ENCODE measurements at regions not wholly inside any gene's neighbourhood (a gene's known extent, or its start where the extent isn't known, plus 50 kb on each side); places are given as distances from the start of the nearest gene placed in this dataset.

- intact Hi-C loops (cut with micrococcal nuclease; ENCODE audit: unreplicated experiment) (no loop called here), in situ Hi-C loops (cut with HindIII; ENCODE audit: extremely low pct_ligation_motif_present, low pct_unique_long_range_greater_than_20kb) (no loop called here)
Observed at GRCh38 chr15:46577767-46578166, 942.9 kb downstream of the SQOR start.

DNA sequence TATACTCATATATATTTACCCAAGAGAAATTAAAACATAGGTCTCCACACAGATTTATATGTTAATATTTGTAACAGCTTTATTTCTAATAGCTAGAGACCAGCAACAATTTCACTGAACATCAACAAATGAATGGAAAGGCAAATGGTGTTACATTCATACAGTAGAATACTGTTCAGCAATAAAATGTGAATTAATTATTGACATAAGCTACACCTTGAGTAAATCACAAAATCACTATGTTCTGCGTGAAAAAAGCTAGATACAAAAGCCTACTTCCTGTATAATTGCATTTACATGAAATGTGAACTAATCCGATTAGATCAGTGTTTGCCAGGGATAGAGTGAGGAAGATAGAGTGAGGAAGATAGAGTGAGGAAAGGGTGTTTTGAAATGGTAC is 945.7 kb downstream of the SQOR start:
- H3K4me2 ChIP-seq (ENCODE audit: low read depth, low read length): no peak overlapping the region
- no peaks in the 10 kb centered on the region for H4K20me1 ChIP-seq (ENCODE audit: insufficient read depth, low read length)
- no peak for TF ChIP-seq SAFB2 (CRISPR knock-in tag; IDR thresholded peaks at IDR 0.05; ENCODE audit: borderline replicate concordance, low read depth)
- TF ChIP-seq TOPORS (CRISPR knock-in tag; IDR thresholded peaks at IDR 0.05): no peak
- no peak for TF ChIP-seq NAIF1 (CRISPR knock-in tag; IDR thresholded peaks at IDR 0.05; ENCODE audit: borderline replicate concordance)
- TF ChIP-seq KLF9 (CRISPR knock-in tag; IDR thresholded peaks at IDR 0.05; ENCODE audit: low read depth): no peak
- no peak for TF ChIP-seq FOXA3 (CRISPR knock-in tag; IDR thresholded peaks at IDR 0.05)
- no peak for TF ChIP-seq SSRP1 (CRISPR knock-in tag; IDR thresholded peaks at IDR 0.05)
- TF ChIP-seq ZNF292 (CRISPR knock-in tag; IDR thresholded peaks at IDR 0.05; ENCODE audit: borderline replicate concordance, low read depth): no peak
- TF ChIP-seq, protein P1, sequence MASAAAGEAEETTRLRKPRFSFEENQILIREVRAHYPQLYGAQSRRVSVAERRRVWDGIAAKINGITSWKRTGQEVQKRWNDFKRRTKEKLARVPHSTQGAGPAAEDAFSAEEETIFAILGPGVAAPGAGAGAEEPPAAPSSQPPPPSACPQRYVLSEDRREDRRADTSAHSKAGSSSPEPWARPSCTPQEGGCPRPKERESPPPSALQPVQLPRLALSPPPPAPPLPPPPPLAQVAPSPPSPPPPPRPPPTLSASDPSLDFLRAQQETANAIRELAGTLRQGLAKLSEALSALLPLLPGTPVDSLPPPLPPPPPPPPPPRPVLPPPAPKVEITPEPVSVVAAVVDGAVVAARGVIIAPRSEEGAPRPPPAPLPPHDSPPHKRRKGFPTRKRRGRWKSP (CRISPR knock-in tag; IDR thresholded peaks at IDR 0.05): no peak
- no peak for TF ChIP-seq ZMYM4 (CRISPR knock-in tag; IDR thresholded peaks at IDR 0.05)
- no peak for TF ChIP-seq NFIC (IDR thresholded peaks at IDR 0.05; ENCODE audit: low read length)
- TF ChIP-seq, protein P2, sequence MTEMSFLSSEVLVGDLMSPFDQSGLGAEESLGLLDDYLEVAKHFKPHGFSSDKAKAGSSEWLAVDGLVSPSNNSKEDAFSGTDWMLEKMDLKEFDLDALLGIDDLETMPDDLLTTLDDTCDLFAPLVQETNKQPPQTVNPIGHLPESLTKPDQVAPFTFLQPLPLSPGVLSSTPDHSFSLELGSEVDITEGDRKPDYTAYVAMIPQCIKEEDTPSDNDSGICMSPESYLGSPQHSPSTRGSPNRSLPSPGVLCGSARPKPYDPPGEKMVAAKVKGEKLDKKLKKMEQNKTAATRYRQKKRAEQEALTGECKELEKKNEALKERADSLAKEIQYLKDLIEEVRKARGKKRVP (CRISPR knock-in tag; IDR thresholded peaks at IDR 0.05): no peak
- intact Hi-C loops (cut with micrococcal nuclease; ENCODE audit: unreplicated experiment): no loop called here
- H3K27me3 ChIP-seq (ENCODE audit: control insufficient read depth in 1 of 2, insufficient read depth in 2 of 2, low read length in 2 of 2): no peaks in the 10 kb centered on the region
- in situ Hi-C loops (cut with HindIII; ENCODE audit: extremely low pct_ligation_motif_present, low pct_unique_long_range_greater_than_20kb): no loop called here
- CTCF ChIA-PET (ENCODE audit: low intra/inter-chr PET ratio, low total read pairs): no interaction called here
- peaks cover 88% of the 10 kb centered on the region for H3K9me3 ChIP-seq (ENCODE audit: low read length)
- 14% methylated on average over 2 of the region's 2 CpGs for WGBS (ENCODE audit: low lambda C conversion rate)
- no peak overlapping the region for H3K9ac ChIP-seq (ENCODE audit: insufficient read depth, low read depth, low read length)
- no peak overlapping the region for H3K27ac ChIP-seq (ENCODE audit: extremely low read length, insufficient read depth, low read length)
- no peaks in the 10 kb centered on the region for H3K36me3 ChIP-seq (replicated peaks in 1 of 2; ENCODE audit: control insufficient read depth in 1 of 2, insufficient read depth in 2 of 2, low read length in 2 of 2)
- ATAC-seq (no peak), FAIRE-seq (no peak), DNase-seq (ENCODE audit: low spot score) (no peak)
- no peaks in the 10 kb centered on the region for H3K4me1 ChIP-seq (ENCODE audit: insufficient read depth, low read length)
- POLR2A ChIA-PET: no interaction called here
- H3K79me2 ChIP-seq (ENCODE audit: insufficient read depth, low read length): no peaks in the 10 kb centered on the region
- no peak overlapping the region for H2AFZ ChIP-seq (ENCODE audit: low read length)
- H3K4me3 ChIP-seq (replicated peaks in 1 of 3; ENCODE audit: insufficient read depth in 1 of 3, low read depth in 2 of 3, low read length in 3 of 3): no peak overlapping the region
- no TSS peak for BruUV-seq (replicated peaks)

More at GRCh38 chr15:46577767-46578166, 942.9 kb downstream of the SQOR start:
- no peak overlapping the region for H3K9ac ChIP-seq (ENCODE audit: insufficient read depth, low read depth, low read length)
- no peaks in the 10 kb centered on the region for H3K27me3 ChIP-seq (ENCODE audit: control insufficient read depth in 1 of 2, insufficient read depth in 2 of 2, low read length in 2 of 2)
- WGBS (ENCODE audit: low lambda C conversion rate): 0% methylated on average over 2 of the region's 2 CpGs
- DNase-seq (ENCODE audit: low spot score): no peak
- no TSS peak for BruUV-seq (replicated peaks)
- peaks cover 88% of the 10 kb centered on the region for H3K9me3 ChIP-seq (ENCODE audit: low read length)
- ChIA-PET CTCF (ENCODE audit: low intra/inter-chr PET ratio, low total read pairs) (no interaction called here), POLR2A (no interaction called here)
- no peak overlapping the region for H3K4me3 ChIP-seq (replicated peaks in 1 of 3; ENCODE audit: insufficient read depth in 1 of 3, low read depth in 2 of 3, low read length in 3 of 3)
- no peaks in the 10 kb centered on the region for H3K4me1 ChIP-seq (ENCODE audit: insufficient read depth, low read length)
- FAIRE-seq: no peak
- no peaks in the 10 kb centered on the region for H3K36me3 ChIP-seq (replicated peaks in 1 of 2; ENCODE audit: control insufficient read depth in 1 of 2, insufficient read depth in 2 of 2, low read length in 2 of 2)
- no peak for TF ChIP-seq ELF3 (CRISPR knock-in tag; IDR thresholded peaks at IDR 0.05)
- no peaks in the 10 kb centered on the region for H3K79me2 ChIP-seq (ENCODE audit: insufficient read depth, low read length)
- H2AFZ ChIP-seq (ENCODE audit: low read length): no peak overlapping the region
- H3K4me2 ChIP-seq (ENCODE audit: low read depth, low read length): no peak overlapping the region
- H4K20me1 ChIP-seq (ENCODE audit: insufficient read depth, low read length): no peaks in the 10 kb centered on the region
- no peak for ATAC-seq
- no peak overlapping the region for H3K27ac ChIP-seq (ENCODE audit: extremely low read length, insufficient read depth, low read length)
